Globus pallidus (tissue), 1 donor: ENCODE measurements at regions not wholly inside any gene's neighbourhood (a gene's known extent, or its start where the extent isn't known, plus 50 kb on each side); places are given as distances from the start of the nearest gene placed in this dataset.

ENCODE experiments used
- DNase-seq: peaks from one replicate; pipeline ENCODE4 v3.0.0-alpha.2; 2015; ENCODE audit warnings: low spot score

- DNase-seq: no peak
These were observed 472.3 kb downstream of the CDH26 start for GRCh38 chr20:60430516-60431001.

- no peak for DNase-seq
These were observed 473.1 kb downstream of the CDH26 start for GRCh38 chr20:60431349-60431748.

DNA sequence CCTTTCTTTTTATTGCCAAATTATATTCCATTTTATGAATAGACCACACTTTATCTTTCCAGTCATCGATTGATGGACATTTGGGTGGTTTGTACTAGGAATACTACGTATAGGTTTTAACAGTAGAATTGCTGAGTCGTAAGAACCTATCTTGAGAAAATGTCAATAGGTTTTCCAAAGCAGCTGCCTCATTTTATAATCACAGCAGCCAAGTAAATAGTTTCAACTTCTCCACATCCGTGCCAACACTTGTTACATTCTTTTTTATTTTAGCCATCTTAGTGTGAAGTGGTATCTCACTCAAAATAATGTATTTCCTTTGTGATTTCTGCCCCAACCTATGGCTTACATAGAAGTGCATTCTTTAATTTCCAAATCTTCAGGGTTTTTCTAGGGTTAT, 479.2 kb downstream of the CDH26 start:
- no peak for DNase-seq

DNA sequence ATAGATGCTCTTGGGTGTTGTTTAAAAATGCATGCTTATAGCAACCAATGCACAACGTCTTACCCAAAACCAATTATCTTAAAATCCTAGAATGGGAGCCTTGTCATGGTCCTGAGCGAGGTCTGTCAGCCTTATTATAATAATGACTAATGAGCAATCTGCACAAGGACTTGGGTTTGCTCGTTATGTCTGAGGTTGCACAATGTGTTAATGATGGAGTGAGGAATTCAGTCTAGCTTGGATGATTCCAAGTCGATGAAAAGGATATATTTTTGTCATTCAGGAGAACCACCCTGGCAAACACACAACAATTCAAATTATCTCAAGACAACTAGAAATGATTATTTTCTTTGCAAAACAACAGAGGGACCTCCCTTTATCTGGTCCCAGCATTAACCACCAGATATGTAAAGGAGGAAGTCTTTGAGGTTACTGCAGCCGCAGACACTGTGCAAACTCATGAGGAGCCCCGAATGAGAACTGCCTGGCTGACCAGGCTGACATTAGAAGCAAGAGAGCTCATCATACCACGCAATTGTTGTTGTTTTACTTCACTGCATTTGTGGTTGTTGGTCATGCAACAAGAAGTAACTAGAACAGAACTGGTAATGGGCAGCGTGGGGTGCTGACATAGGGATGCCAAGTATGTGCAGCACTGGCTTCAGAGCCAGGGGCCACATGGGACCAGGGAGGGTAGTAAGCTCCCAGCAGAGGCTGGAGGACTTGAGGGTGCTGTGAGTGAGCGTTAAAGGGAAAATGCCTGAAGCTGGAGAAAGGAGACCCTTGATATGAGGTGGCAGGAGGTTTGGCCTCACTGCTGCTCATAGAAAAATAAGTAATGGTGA, 488.3 kb downstream of the CDH26 start:
- no peak for DNase-seq

GRCh38 chr20:60447703-60448102, 489.5 kb downstream of the CDH26 start:
- DNase-seq: no peak

GRCh38 chr20:60453388-60454246, 495.4 kb downstream of the CDH26 start:
- DNase-seq: no peak

GRCh38 chr20:60454491-60454890, 496.3 kb downstream of the CDH26 start:
- no peak for DNase-seq

DNA sequence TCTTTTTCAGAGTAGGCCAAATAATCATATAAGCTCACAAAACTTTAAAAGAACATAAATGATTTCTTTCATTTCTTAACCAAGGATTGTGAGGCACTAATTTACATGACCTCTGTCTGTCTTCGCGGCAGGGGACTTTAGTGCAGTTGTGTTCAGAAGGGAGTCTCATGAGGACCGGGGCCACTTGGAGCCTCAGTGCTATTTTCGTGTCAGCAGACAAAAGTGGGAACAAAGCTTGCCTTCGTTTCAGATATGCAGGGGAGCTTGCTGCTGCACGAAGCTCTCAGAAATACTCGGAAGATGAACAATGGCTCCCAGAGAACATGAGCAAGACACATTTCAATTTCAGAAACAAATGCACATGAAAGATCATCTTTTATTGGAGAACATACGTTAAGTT, 497.0 kb downstream of the CDH26 start:
- no peak for DNase-seq

GRCh38 chr20:60459212-60459611, 501.0 kb downstream of the CDH26 start:
- no peak for DNase-seq

- no peak for DNase-seq
These were observed 503.8 kb downstream of the CDH26 start for GRCh38 chr20:60461993-60462392.

DNA sequence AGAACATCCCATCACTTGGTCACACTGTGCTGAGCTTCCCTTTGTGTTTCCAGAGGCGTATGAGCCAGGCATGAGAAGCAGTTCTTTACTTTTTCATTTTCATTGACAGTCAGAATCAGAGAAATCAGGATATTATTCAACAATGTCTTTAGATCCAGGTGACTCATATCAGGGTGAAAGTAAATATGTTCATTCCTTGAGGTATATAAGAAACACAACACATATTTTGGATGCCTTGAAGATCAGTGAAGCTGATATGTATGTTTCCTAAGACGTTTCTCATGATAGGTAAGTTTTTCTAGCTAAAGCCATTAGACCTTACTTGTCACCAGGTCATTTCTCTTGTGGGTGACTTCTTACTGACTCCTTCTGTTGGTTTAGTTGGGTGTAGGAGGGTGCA, 505.6 kb downstream of the CDH26 start:
- no peak for DNase-seq

GRCh38 chr20:60465439-60465838, 507.2 kb downstream of the CDH26 start:
- DNase-seq: no peak

GRCh38 chr20:60465993-60466686, 507.9 kb downstream of the CDH26 start:
- no peak for DNase-seq

GRCh38 chr20:60466687-60467022, 508.4 kb downstream of the CDH26 start:
- DNase-seq: no peak

GRCh38 chr20:60467078-60467477, 508.9 kb downstream of the CDH26 start:
- no peak for DNase-seq

DNA sequence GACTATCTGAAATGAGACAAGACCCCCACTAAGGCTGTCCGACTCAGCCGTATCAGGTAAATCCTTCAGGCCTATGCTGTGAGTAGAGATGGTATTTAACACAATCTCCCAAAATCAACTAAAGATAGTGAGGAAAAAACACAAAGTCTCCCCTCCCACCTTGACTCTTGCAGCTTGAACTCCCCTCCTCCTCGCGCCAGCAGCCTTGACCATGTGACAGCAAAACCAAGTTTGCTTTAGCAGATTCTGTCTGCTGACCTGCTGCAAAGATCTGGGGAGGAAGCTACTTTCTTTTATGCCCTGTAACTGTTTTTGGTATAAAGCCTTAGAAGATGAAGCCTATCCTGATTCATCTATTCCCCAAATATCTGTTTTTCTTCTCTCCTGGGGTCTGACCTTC, 509.5 kb downstream of the CDH26 start:
- no peak for DNase-seq

DNA sequence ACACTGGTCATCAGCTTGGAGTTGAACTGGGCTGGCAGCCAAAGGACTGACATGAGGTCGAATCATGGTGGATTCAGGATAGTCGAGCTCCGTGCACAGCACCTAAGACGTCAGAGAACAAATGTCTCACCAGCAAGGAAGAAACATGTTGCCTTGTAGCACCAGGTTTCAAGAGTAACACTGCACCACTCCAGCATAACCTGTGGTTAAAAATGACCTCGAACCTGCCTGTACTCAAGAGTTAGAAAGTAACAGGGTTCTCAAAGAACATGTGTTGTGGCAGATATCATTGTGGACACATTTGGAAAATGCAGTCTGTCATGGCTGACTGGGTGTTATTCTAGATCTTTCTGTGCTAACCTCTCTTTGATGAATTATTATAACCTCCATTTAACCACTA, 511.6 kb downstream of the CDH26 start:
- DNase-seq: no peak

- no peak for DNase-seq
These were observed 512.1 kb downstream of the CDH26 start for GRCh38 chr20:60470366-60470765.

- no peak for DNase-seq
These were observed 515.0 kb downstream of the CDH26 start for GRCh38 chr20:60473211-60473610.

DNA sequence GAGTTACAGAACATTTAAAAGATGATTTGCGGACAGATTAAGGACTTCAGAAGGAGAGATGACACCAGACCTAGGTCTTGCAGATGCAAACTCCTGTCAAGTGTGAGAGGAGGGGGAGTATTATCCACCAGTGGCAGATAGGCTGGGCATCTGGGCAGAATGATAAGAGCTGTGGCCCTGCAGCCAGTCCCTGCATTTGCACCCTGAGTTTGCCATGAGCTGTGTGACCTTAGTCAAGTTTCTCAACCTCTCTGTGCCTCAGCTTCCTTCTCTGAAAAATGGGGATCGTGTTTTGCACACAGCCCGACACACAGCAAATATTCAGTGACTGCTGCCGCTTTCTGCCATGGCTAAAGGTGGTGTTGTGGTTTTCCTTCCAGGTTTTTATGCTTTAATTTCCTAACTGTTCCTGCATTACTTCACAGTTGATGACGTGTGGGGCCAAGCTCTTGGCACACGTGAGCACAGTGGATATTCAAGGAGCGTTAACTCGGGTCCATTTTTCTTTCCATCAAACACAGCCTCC, 516.2 kb downstream of the CDH26 start:
- DNase-seq: no peak

GRCh38 chr20:60476045-60476444, 517.8 kb downstream of the CDH26 start:
- DNase-seq: no peak

DNA sequence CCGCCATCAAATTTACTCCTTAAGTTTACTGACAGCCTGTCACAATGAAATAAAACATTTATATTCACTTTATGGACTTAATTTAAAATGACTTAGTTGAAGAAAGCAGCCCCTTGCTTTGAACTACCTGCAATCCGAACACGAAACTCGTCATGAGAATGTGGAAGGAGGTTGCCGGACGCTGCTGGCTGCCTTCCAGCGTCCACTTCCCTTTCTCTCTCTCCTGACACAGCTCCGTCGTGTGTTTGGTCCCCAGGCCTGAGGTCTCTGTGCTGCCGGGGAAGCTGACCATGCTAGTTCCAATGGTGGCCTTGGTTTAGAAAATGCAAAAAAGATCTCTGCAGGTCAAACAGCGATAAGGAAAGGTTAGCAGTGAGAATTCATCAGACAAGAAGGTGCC, 519.7 kb downstream of the CDH26 start:
- peak; percentile 36 for DNase-seq
